IMR-90 (cell line): ENCODE measurements at regions not wholly inside any gene's neighbourhood (a gene's known extent, or its start where the extent isn't known, plus 50 kb on each side); places are given as distances from the start of the nearest gene placed in this dataset.

Experiments used
- ATAC-seq: fragments of 200-7000 bp; cut with Tn5 transposase; 2 replicates; pipeline ENCODE4 v1.9.1; 2020; ENCODE audit warnings: low read depth, mild to moderate bottlenecking, moderate library complexity
- BruUV-seq: library from RNA; stranded (reverse); fragments of 400-500 nt; replicated peaks from 2 replicates; lab custom pipeline; 2021; lab: Mats Ljungman, UMichigan
- CTCF ChIA-PET: fragments of 300-600 bp; formaldehyde crosslinking; extraction: SDS; loops from one replicate; lab custom pipeline; 2021; ENCODE audit warnings: antibody characterized with exemption; lab: Yijun Ruan, JAX
- POLR2A ChIA-PET: fragments of 300-600 bp; sonication (Branson Sonifier 250); formaldehyde crosslinking; loops from one replicate; lab custom pipeline; 2022; ENCODE audit warnings: antibody characterized with exemption; ENCODE audit not compliant: unreplicated experiment; lab: Charles Lee
- DNase-seq: peaks from one replicate; pipeline ENCODE4 v3.0.0; 2013
- H2AFZ ChIP-seq: replicated peaks from 2 replicates; pipeline ENCODE3; 2013; ENCODE audit warnings: low read length, mild to moderate bottlenecking; ENCODE audit not compliant: poor library complexity
- H2AK5ac ChIP-seq: 2 replicates; pipeline ENCODE4 v1.6.1; 2013; ENCODE audit warnings: low read depth, low read length, inconsistent platforms
- H2AK9ac ChIP-seq: replicated peaks from 2 replicates; pipeline ENCODE3; 2013; ENCODE audit warnings: mild to moderate bottlenecking, low read depth, low read length, moderate library complexity; ENCODE audit not compliant: poor library complexity
- H2BK120ac ChIP-seq: 2 replicates; pipeline ENCODE4 v1.6.1; 2013; ENCODE audit warnings: low read depth, low read length, inconsistent platforms
- H2BK15ac ChIP-seq: 3 replicates; pipeline ENCODE4 v1.6.1; 2013; ENCODE audit warnings: low read depth, low read length, inconsistent platforms
- H2BK20ac ChIP-seq: 2 replicates; pipeline ENCODE4 v1.6.1; 2013; ENCODE audit warnings: low read depth, mild to moderate bottlenecking, inconsistent platforms, low read length, moderate library complexity
- H2BK5ac ChIP-seq: 2 replicates; pipeline ENCODE4 v1.6.1; 2013; ENCODE audit warnings: mild to moderate bottlenecking, low read depth, low read length, inconsistent platforms; ENCODE audit not compliant: poor library complexity, severe bottlenecking
- H3K14ac ChIP-seq: replicated peaks from 2 replicates; pipeline ENCODE4 v1.6.1; 2013; ENCODE audit warnings: low read depth, low read length, inconsistent platforms
- H3K18ac ChIP-seq: 2 replicates; pipeline ENCODE4 v1.6.1; 2013; ENCODE audit warnings: low read depth, low read length, control low read depth
- H3K23ac ChIP-seq: 2 replicates; pipeline ENCODE4 v1.6.1; 2013; ENCODE audit warnings: low read depth, low read length, inconsistent platforms
- H3K27ac ChIP-seq: 2 replicates; pipeline ENCODE4 v1.5.1; 2013; ENCODE audit warnings: mild to moderate bottlenecking, control low read depth, low read length; ENCODE audit not compliant: insufficient read depth
- H3K27me3 ChIP-seq: 2 replicates; pipeline ENCODE4 v1.6.1; 2013; ENCODE audit warnings: low read length; ENCODE audit not compliant: control insufficient read depth, insufficient read depth
- H3K36me3 ChIP-seq: 2 replicates; pipeline ENCODE4 v1.6.1; 2013; ENCODE audit warnings: low read length, mixed read lengths; ENCODE audit not compliant: control insufficient read depth, insufficient read depth
- H3K4ac ChIP-seq: 2 replicates; pipeline ENCODE4 v1.6.1; 2013; ENCODE audit warnings: low read depth, low read length, inconsistent platforms
- H3K4me1 ChIP-seq: 2 replicates; pipeline ENCODE4 v1.6.1; 2013; ENCODE audit warnings: low read length, mixed read lengths; ENCODE audit not compliant: control insufficient read depth, insufficient read depth
- H3K4me2 ChIP-seq: 2 replicates; pipeline ENCODE4 v1.6.1; 2013; ENCODE audit warnings: low read depth, mild to moderate bottlenecking, control low read depth, low read length, moderate library complexity
- H3K4me3 ChIP-seq: 2 replicates; pipeline ENCODE4 v1.5.1; 2013; ENCODE audit warnings: low read depth, mild to moderate bottlenecking, control low read depth, low read length, moderate library complexity; ENCODE audit not compliant: insufficient read depth
- H3K56ac ChIP-seq: 2 replicates; pipeline ENCODE4 v1.6.1; 2013; ENCODE audit warnings: low read length, inconsistent platforms; ENCODE audit not compliant: insufficient read depth; ENCODE audit errors: extremely low read depth
- H3K79me1 ChIP-seq, 2 experiments: 2 replicates each; pipeline ENCODE4 v1.6.1; 2013; ENCODE audit warnings: low read length in 2 of 2, inconsistent platforms in 1 of 2, low read depth in 1 of 2
- H3K9ac ChIP-seq: 2 replicates; pipeline ENCODE4 v1.6.1; 2013; ENCODE audit warnings: low read depth, low read length, control low read depth
- H3K9me1 ChIP-seq: 2 replicates; pipeline ENCODE4 v1.6.1; 2013; ENCODE audit warnings: low read length, inconsistent platforms; ENCODE audit not compliant: insufficient read depth
- H3K9me3 ChIP-seq: 2 replicates; pipeline ENCODE4 v1.6.1; 2013; ENCODE audit warnings: low read length; ENCODE audit not compliant: control insufficient read depth, insufficient read depth
- H4K20me1 ChIP-seq: 2 replicates; pipeline ENCODE4 v1.6.1; 2013; ENCODE audit warnings: low read length, inconsistent platforms; ENCODE audit not compliant: insufficient read depth
- H4K5ac ChIP-seq: 2 replicates; pipeline ENCODE4 v1.6.1; 2013; ENCODE audit warnings: mild to moderate bottlenecking, low read depth, low read length, control low read depth
- H4K8ac ChIP-seq, 2 experiments: 2 replicates each; pipeline ENCODE4 v1.6.1; 2013; ENCODE audit warnings: low read depth in 2 of 2, low read length in 2 of 2, control low read depth in 1 of 2, inconsistent platforms in 1 of 2
- H4K91ac ChIP-seq: 2 replicates; pipeline ENCODE4 v1.6.1; 2013; ENCODE audit warnings: low read depth, low read length, inconsistent platforms; ENCODE audit not compliant: insufficient read depth
- BHLHE40 ChIP-seq: fragments of 150-350 bp; IDR thresholded peaks from 2 replicates; pipeline ENCODE4 v1.6.1; 2016; ENCODE audit warnings: mild to moderate bottlenecking, low read depth, low read length
- CEBPB ChIP-seq: IDR thresholded peaks from 2 replicates; pipeline ENCODE4 v1.6.1; 2012; ENCODE audit warnings: low read depth, low read length, improper control_type of control experiment
- CHD1 ChIP-seq: IDR thresholded peaks from 2 replicates; pipeline ENCODE4 v1.6.1; 2012; ENCODE audit warnings: low read depth, low read length, improper control_type of control experiment
- ELK1 ChIP-seq: fragments of 150-350 bp; IDR thresholded peaks from 2 replicates; pipeline ENCODE4 v1.6.1; 2016; ENCODE audit warnings: low read depth, mild to moderate bottlenecking, low read length, moderate library complexity, borderline replicate concordance
- FOS ChIP-seq: fragments of 150-350 bp; IDR thresholded peaks from 2 replicates; pipeline ENCODE4 v1.6.1; 2016; ENCODE audit warnings: low read depth, low read length
- MAFK ChIP-seq: IDR thresholded peaks from 2 replicates; pipeline ENCODE4 v1.6.1; 2012; ENCODE audit warnings: low read depth, low read length, improper control_type of control experiment
- MAZ ChIP-seq: IDR thresholded peaks from 2 replicates; pipeline ENCODE4 v1.6.1; 2012; ENCODE audit warnings: low read depth, mild to moderate bottlenecking, low read length, improper control_type of control experiment, moderate library complexity, borderline replicate concordance
- MXI1 ChIP-seq: IDR thresholded peaks from 2 replicates; pipeline ENCODE4 v1.6.1; 2012; ENCODE audit warnings: low read depth, mild to moderate bottlenecking, low read length, moderate library complexity, borderline replicate concordance
- NFE2L2 ChIP-seq: fragments of 150-350 bp; IDR thresholded peaks from 2 replicates; pipeline ENCODE4 v1.6.1; 2016; ENCODE audit warnings: low read depth, mild to moderate bottlenecking, low read length
- POLR2A ChIP-seq: IDR thresholded peaks from 2 replicates; pipeline ENCODE4 v1.6.1; 2012; ENCODE audit warnings: mild to moderate bottlenecking, low read depth, low read length
- RAD21 ChIP-seq: IDR thresholded peaks from 2 replicates; pipeline ENCODE4 v1.6.1; 2012; ENCODE audit warnings: low read length, improper control_type of control experiment
- RCOR1 ChIP-seq: IDR thresholded peaks from 2 replicates; pipeline ENCODE4 v1.6.1; 2012; ENCODE audit warnings: mild to moderate bottlenecking, low read length, improper control_type of control experiment; ENCODE audit not compliant: insufficient replicate concordance
- RFX5 ChIP-seq: IDR thresholded peaks from 2 replicates; pipeline ENCODE4 v1.8.0; 2012; ENCODE audit warnings: low read depth, mild to moderate bottlenecking, low read length, moderate library complexity
- SMC3 ChIP-seq: fragments of 150-350 bp; IDR thresholded peaks from 2 replicates; pipeline ENCODE4 v1.6.1; 2016; ENCODE audit warnings: low read depth, mild to moderate bottlenecking, antibody characterized with exemption, low read length, moderate library complexity
- dilution Hi-C: fragments of 300-500 bp; cut with HindIII; formaldehyde crosslinking; loops from one replicate; pipeline ENCODE4 v1.14.3; 2018; ENCODE audit warnings: low sequenced_read_pairs; ENCODE audit not compliant: unreplicated experiment
- in situ Hi-C: fragments of 300-500 bp; cut with MboI; formaldehyde crosslinking; loops from 3 replicates; pipeline ENCODE4 v1.14.3; 2019; ENCODE audit warnings: low sequenced_read_pairs, inconsistent platforms, mixed read lengths
- intact Hi-C: fragments of 100-400 bp; cut with micrococcal nuclease; formaldehyde crosslinking; loops from 2 replicates; pipeline ENCODE4 v1.10.0; 2022
- TF ChIP-seq, protein P1 (sequence below): conservative IDR thresholded peaks from 2 replicates; pipeline ENCODE4 v1.5.1; 2012; ENCODE audit warnings: mild to moderate bottlenecking, low read depth, low read length, improper control_type of control experiment
- TF ChIP-seq, protein P2 (sequence below): fragments of 150-350 bp; IDR thresholded peaks from 2 replicates; pipeline ENCODE4 v1.6.1; 2017; ENCODE audit warnings: mild to moderate bottlenecking, antibody characterized with exemption, low read length, low read depth

DNA sequence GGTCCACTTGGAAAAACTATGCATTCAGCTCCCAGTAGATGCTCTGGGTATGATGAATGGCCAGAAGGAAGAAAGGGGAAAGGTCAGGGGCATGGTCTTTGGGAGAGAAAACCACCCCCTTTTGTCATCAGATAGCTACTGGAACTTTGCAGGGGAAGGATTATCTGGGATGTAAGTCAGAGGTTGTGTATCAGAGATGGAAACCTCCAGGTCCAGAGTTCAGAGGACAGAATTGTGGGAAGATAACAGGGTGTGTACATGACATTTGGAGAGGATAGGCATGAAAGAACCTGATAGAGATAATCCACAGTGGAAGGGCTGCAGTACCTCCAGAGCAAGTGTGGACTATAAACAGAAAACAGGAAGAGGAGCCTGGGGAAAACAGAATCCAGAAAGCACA is 262.7 kb downstream of the SPRY1 start:
- H4K8ac ChIP-seq: no peak overlapping the region; a peak in 1 of 4 replicates
- no peak for DNase-seq
- peak overlapping the region; percentile 68; the same call in 1 of the 2 replicates for H3K14ac ChIP-seq
- H2AK5ac ChIP-seq: no peak overlapping the region
- ChIA-PET CTCF (interaction anchor here (1.1 kb wide), 1 partner anchor 9 kb away, joined by 3 read pairs; no protein-coding TSS in a partner anchor), POLR2A (no interaction called here)
- H3K27ac ChIP-seq: no peak overlapping the region
- H3K23ac ChIP-seq: no peak overlapping the region
- H3K9me3 ChIP-seq: peaks cover 3% of the 10 kb centered on the region; the same call in 1 of the 2 replicates
- TF ChIP-seq MAZ: no peak
- no peak for TF ChIP-seq RAD21
- TF ChIP-seq BHLHE40: no peak
- TF ChIP-seq NFE2L2: no peak
- no peak for TF ChIP-seq FOS
- TF ChIP-seq MXI1: no peak
- TF ChIP-seq RFX5: no peak
- TF ChIP-seq, protein P1, sequence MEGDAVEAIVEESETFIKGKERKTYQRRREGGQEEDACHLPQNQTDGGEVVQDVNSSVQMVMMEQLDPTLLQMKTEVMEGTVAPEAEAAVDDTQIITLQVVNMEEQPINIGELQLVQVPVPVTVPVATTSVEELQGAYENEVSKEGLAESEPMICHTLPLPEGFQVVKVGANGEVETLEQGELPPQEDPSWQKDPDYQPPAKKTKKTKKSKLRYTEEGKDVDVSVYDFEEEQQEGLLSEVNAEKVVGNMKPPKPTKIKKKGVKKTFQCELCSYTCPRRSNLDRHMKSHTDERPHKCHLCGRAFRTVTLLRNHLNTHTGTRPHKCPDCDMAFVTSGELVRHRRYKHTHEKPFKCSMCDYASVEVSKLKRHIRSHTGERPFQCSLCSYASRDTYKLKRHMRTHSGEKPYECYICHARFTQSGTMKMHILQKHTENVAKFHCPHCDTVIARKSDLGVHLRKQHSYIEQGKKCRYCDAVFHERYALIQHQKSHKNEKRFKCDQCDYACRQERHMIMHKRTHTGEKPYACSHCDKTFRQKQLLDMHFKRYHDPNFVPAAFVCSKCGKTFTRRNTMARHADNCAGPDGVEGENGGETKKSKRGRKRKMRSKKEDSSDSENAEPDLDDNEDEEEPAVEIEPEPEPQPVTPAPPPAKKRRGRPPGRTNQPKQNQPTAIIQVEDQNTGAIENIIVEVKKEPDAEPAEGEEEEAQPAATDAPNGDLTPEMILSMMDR: no peak
- no peak for TF ChIP-seq MAFK
- TF ChIP-seq ELK1: no peak
- TF ChIP-seq RCOR1: no peak
- no peak for TF ChIP-seq CEBPB
- no peak for TF ChIP-seq CHD1
- no peak for TF ChIP-seq POLR2A
- no peak for TF ChIP-seq SMC3
- TF ChIP-seq, protein P2, sequence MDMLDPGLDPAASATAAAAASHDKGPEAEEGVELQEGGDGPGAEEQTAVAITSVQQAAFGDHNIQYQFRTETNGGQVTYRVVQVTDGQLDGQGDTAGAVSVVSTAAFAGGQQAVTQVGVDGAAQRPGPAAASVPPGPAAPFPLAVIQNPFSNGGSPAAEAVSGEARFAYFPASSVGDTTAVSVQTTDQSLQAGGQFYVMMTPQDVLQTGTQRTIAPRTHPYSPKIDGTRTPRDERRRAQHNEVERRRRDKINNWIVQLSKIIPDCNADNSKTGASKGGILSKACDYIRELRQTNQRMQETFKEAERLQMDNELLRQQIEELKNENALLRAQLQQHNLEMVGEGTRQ: no peak
- peak overlapping the region; percentile 66; the same call in 1 of the 2 replicates for H2BK20ac ChIP-seq
- in situ Hi-C loops: no loop called here
- H4K91ac ChIP-seq: peak overlapping the region; percentile 9
- H3K9ac ChIP-seq: no peak overlapping the region
- H4K5ac ChIP-seq: no peak overlapping the region
- H2AK9ac ChIP-seq: no peak overlapping the region
- peak overlapping the region; percentile 87; the same call in 1 of the 3 replicates for H2BK15ac ChIP-seq
- no peak overlapping the region for H2AFZ ChIP-seq
- H4K20me1 ChIP-seq: no peaks in the 10 kb centered on the region
- no peaks in the 10 kb centered on the region for H3K4me1 ChIP-seq
- H3K79me1 ChIP-seq: no peaks in the 10 kb centered on the region
- H3K4me3 ChIP-seq: no peak overlapping the region
- H2BK120ac ChIP-seq: peak overlapping the region; percentile 73; the same call in 1 of the 2 replicates
- H3K4ac ChIP-seq: peak overlapping the region; percentile 73; the same call in 1 of the 2 replicates
- BruUV-seq: no TSS peak
- intact Hi-C loops: no loop called here
- no peaks in the 10 kb centered on the region for H3K36me3 ChIP-seq
- H3K4me2 ChIP-seq: no peak overlapping the region
- H3K56ac ChIP-seq: no peak overlapping the region
- ATAC-seq: no peak
- H3K27me3 ChIP-seq: no peaks in the 10 kb centered on the region
- no peak overlapping the region for H2BK5ac ChIP-seq
- H3K18ac ChIP-seq: peak overlapping the region; percentile 60; the same call in 1 of the 2 replicates
- H3K9me1 ChIP-seq: no peaks in the 10 kb centered on the region
- dilution Hi-C loops: no loop called here
